Astrocyte (in vitro differentiated cells and primary cell): ENCODE measurements at regions not wholly inside any gene's neighbourhood (a gene's known extent, or its start where the extent isn't known, plus 50 kb on each side); places are given as distances from the start of the nearest gene placed in this dataset.

Experiments
- DNase-seq: peaks from one replicate; pipeline ENCODE4 v3.0.0-alpha.2; 2010; ENCODE audit warnings: low read depth
- FAIRE-seq: peaks from 2 replicates; lab custom pipeline; 2011; peaks lifted over from hg19 to GRCh38; lab: Jason Lieb, UNC
- H2AFZ ChIP-seq: 2 replicates; pipeline ENCODE4 v1.6.0; 2012; ENCODE audit warnings: low read depth, low read length, inconsistent platforms
- H3K27ac ChIP-seq: 2 replicates; pipeline ENCODE4 v1.5.1; 2011; ENCODE audit warnings: low read depth, low read length, inconsistent platforms
- H3K27me3 ChIP-seq: 2 replicates; pipeline ENCODE4 v1.6.0; 2011; ENCODE audit warnings: low read length, inconsistent platforms; ENCODE audit not compliant: insufficient read depth
- H3K36me3 ChIP-seq: 2 replicates; pipeline ENCODE4 v1.5.1; 2011; ENCODE audit warnings: low read length, inconsistent platforms; ENCODE audit not compliant: insufficient read depth
- H3K4me1 ChIP-seq: 2 replicates; pipeline ENCODE4 v1.5.1; 2011; ENCODE audit warnings: low read length, inconsistent platforms; ENCODE audit not compliant: insufficient read depth
- H3K4me2 ChIP-seq: 2 replicates; pipeline ENCODE4 v1.6.0; 2012; ENCODE audit warnings: low read length, inconsistent platforms
- H3K4me3 ChIP-seq: 2 replicates; pipeline ENCODE4 v1.5.1; 2011; ENCODE audit warnings: low read depth, mild to moderate bottlenecking, low read length, inconsistent platforms; ENCODE audit not compliant: insufficient read depth
- H3K79me2 ChIP-seq: 2 replicates; pipeline ENCODE4 v1.6.0; 2012; ENCODE audit warnings: mild to moderate bottlenecking, low read length, inconsistent platforms; ENCODE audit not compliant: insufficient read depth
- H3K9ac ChIP-seq: 2 replicates; pipeline ENCODE4 v1.6.0; 2012; ENCODE audit warnings: mild to moderate bottlenecking, low read length, inconsistent platforms
- H3K9me3 ChIP-seq: 2 replicates; pipeline ENCODE4 v1.5.1; 2012; ENCODE audit warnings: low read depth, mild to moderate bottlenecking, low read length, inconsistent platforms; ENCODE audit not compliant: insufficient read depth
- H4K20me1 ChIP-seq: 2 replicates; pipeline ENCODE4 v1.6.0; 2012; ENCODE audit warnings: low read length, inconsistent platforms; ENCODE audit not compliant: insufficient read depth
- H3K27ac Mint-ChIP-seq: one replicate; pipeline ENCODE4 v1.8.0; 2021; ENCODE audit warnings: mild to moderate bottlenecking, mixed read lengths; ENCODE audit not compliant: unreplicated experiment
- H3K27me3 Mint-ChIP-seq: one replicate; pipeline ENCODE4 v1.8.0; 2021; ENCODE audit warnings: low read depth, mixed read lengths; ENCODE audit not compliant: unreplicated experiment
- H3K36me3 Mint-ChIP-seq: one replicate; pipeline ENCODE4 v1.8.0; 2021; ENCODE audit warnings: low read depth, mixed read lengths; ENCODE audit not compliant: unreplicated experiment
- H3K4me1 Mint-ChIP-seq: one replicate; pipeline ENCODE4 v1.8.0; 2021; ENCODE audit warnings: low read depth, mixed read lengths; ENCODE audit not compliant: unreplicated experiment
- H3K4me3 Mint-ChIP-seq: one replicate; pipeline ENCODE4 v1.8.0; 2021; ENCODE audit warnings: mild to moderate bottlenecking, moderate library complexity, mixed read lengths; ENCODE audit not compliant: unreplicated experiment
- H3K9me3 Mint-ChIP-seq: one replicate; pipeline ENCODE4 v1.8.0; 2021; ENCODE audit warnings: mild to moderate bottlenecking, mixed read lengths; ENCODE audit not compliant: unreplicated experiment
- EZH2 ChIP-seq: IDR thresholded peaks from 2 replicates; pipeline ENCODE4 v1.6.1; 2012; ENCODE audit warnings: mild to moderate bottlenecking, low read length, inconsistent platforms; ENCODE audit not compliant: insufficient read depth
- TF ChIP-seq, protein P1 (sequence below): IDR thresholded peaks from 2 replicates; pipeline ENCODE4 v1.5.1; 2011; ENCODE audit warnings: low read depth, mild to moderate bottlenecking, inconsistent platforms, low read length, moderate library complexity; ENCODE audit not compliant: insufficient read depth

GRCh38 chr18:78448106-78448505 is 531.5 kb upstream of the SALL3 start:
- H3K79me2 ChIP-seq: no peaks in the 10 kb centered on the region
- H3K4me3 Mint-ChIP-seq: no peak overlapping the region
- no peaks in the 10 kb centered on the region for H3K27me3 Mint-ChIP-seq
- no peak overlapping the region for H3K27ac Mint-ChIP-seq
- no peak overlapping the region for H2AFZ ChIP-seq
- H3K9me3 ChIP-seq: peaks cover 8% of the 10 kb centered on the region
- H3K4me1 ChIP-seq: no peaks in the 10 kb centered on the region
- H3K36me3 Mint-ChIP-seq: no peaks in the 10 kb centered on the region
- no peak for TF ChIP-seq EZH2
- TF ChIP-seq, protein P1, sequence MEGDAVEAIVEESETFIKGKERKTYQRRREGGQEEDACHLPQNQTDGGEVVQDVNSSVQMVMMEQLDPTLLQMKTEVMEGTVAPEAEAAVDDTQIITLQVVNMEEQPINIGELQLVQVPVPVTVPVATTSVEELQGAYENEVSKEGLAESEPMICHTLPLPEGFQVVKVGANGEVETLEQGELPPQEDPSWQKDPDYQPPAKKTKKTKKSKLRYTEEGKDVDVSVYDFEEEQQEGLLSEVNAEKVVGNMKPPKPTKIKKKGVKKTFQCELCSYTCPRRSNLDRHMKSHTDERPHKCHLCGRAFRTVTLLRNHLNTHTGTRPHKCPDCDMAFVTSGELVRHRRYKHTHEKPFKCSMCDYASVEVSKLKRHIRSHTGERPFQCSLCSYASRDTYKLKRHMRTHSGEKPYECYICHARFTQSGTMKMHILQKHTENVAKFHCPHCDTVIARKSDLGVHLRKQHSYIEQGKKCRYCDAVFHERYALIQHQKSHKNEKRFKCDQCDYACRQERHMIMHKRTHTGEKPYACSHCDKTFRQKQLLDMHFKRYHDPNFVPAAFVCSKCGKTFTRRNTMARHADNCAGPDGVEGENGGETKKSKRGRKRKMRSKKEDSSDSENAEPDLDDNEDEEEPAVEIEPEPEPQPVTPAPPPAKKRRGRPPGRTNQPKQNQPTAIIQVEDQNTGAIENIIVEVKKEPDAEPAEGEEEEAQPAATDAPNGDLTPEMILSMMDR: no peak
- H3K36me3 ChIP-seq: no peaks in the 10 kb centered on the region
- no peak for FAIRE-seq
- H3K9me3 Mint-ChIP-seq: peaks cover 5% of the 10 kb centered on the region
- H3K4me2 ChIP-seq: no peak overlapping the region
- no peaks in the 10 kb centered on the region for H3K27me3 ChIP-seq
- DNase-seq: no peak
- H3K9ac ChIP-seq: no peak overlapping the region
- no peaks in the 10 kb centered on the region for H4K20me1 ChIP-seq
- no peak overlapping the region for H3K4me3 ChIP-seq
- no peaks in the 10 kb centered on the region for H3K4me1 Mint-ChIP-seq
- no peak overlapping the region for H3K27ac ChIP-seq

- H3K4me3 Mint-ChIP-seq: no peak overlapping the region
- no peaks in the 10 kb centered on the region for H3K4me1 Mint-ChIP-seq
- H3K27ac Mint-ChIP-seq: no peak overlapping the region
- Histone ChIP-seq H3K36me3 (no peaks in the 10 kb centered on the region), H3K27me3 (no peaks in the 10 kb centered on the region), H3K9me3 (peaks cover 8% of the 10 kb centered on the region), H3K4me2 (no peak overlapping the region), H4K20me1 (no peaks in the 10 kb centered on the region), H3K9ac (no peak overlapping the region), H3K27ac (no peak overlapping the region), H3K4me1 (no peaks in the 10 kb centered on the region), H3K4me3 (no peak overlapping the region), H3K79me2 (no peaks in the 10 kb centered on the region), H2AFZ (no peak overlapping the region)
- H3K27me3 Mint-ChIP-seq: no peaks in the 10 kb centered on the region
- no peaks in the 10 kb centered on the region for H3K36me3 Mint-ChIP-seq
- H3K9me3 Mint-ChIP-seq: peaks cover 7% of the 10 kb centered on the region
- TF ChIP-seq EZH2: no peak
- TF ChIP-seq, protein P1: no peak
- DNase-seq (no peak), FAIRE-seq (no peak)
Observed at GRCh38 chr18:78448591-78448990, 531.0 kb upstream of the SALL3 start.

DNA sequence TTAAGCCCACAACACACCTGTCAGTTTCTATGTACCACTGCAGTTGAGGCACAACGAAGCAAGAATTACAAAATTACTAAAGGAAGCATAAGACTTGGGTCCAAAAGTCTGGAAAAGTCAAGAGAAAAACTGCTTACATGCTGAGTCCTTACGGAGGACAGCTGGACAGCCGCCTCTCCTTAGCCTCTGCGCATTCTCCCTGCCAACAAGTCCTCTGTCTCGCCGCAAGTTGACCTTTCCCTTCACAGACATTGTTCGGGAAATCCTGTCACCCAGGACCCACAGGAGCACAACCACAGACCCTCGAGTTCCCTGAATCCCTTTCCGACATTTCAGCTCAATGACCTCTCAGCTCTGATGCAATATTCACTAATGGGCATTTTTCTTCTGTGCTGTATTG is 525.4 kb upstream of the SALL3 start:
- Mint-ChIP-seq H3K4me3 (no peak overlapping the region), H3K4me1 (no peaks in the 10 kb centered on the region), H3K27me3 (no peaks in the 10 kb centered on the region), H3K27ac (no peak overlapping the region), H3K36me3 (no peaks in the 10 kb centered on the region), H3K9me3 (peaks cover 6% of the 10 kb centered on the region)
- no peaks in the 10 kb centered on the region for H3K27me3 ChIP-seq
- H3K79me2 ChIP-seq: no peaks in the 10 kb centered on the region
- no peak for DNase-seq
- H3K4me2 ChIP-seq: no peak overlapping the region
- no peaks in the 10 kb centered on the region for H3K36me3 ChIP-seq
- no peak overlapping the region for H3K9ac ChIP-seq
- H2AFZ ChIP-seq: no peak overlapping the region
- no peaks in the 10 kb centered on the region for H4K20me1 ChIP-seq
- H3K4me3 ChIP-seq: no peak overlapping the region
- H3K27ac ChIP-seq: no peak overlapping the region
- no peak for FAIRE-seq
- H3K4me1 ChIP-seq: no peaks in the 10 kb centered on the region
- TF ChIP-seq, protein P1: no peak
- TF ChIP-seq EZH2: no peak
- H3K9me3 ChIP-seq: peaks cover 10% of the 10 kb centered on the region
